NCI-H510A treated with DMSO at 0.1 percent for 48 hours (cell line): ENCODE measurements at regions not wholly inside any gene's neighbourhood (a gene's known extent, or its start where the extent isn't known, plus 50 kb on each side); places are given as distances from the start of the nearest gene placed in this dataset.
"Not testable (repeated sequence)": the region's sequence is repeated elsewhere in the genome, so short reads cannot be mapped to it uniquely, and the experiment has no call there.

ENCODE experiments used
- DNase-seq: peaks from one replicate; lab custom pipeline; 2025; lab: John Stamatoyannopoulos, UW

DNA sequence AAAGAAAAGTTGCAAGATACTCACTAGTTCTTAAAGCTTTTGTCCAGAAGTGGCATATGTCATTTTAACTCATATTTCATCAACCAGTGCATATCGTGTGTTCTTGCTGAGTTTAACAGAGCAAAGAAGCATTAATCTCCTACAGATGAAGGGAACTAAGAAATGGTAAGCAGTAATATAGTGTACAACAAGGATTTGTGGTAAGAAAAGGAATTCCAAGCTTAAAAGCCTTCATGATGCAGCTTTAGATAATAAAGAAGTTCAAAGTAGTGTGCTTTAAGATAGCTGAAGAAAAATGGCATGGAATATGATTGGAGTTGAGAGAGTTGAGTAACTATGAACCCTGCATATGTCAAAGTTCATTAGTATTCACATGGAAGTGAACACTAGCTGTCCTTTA is 649.8 kb upstream of the FSHR start:
- DNase-seq: no peak

DNA sequence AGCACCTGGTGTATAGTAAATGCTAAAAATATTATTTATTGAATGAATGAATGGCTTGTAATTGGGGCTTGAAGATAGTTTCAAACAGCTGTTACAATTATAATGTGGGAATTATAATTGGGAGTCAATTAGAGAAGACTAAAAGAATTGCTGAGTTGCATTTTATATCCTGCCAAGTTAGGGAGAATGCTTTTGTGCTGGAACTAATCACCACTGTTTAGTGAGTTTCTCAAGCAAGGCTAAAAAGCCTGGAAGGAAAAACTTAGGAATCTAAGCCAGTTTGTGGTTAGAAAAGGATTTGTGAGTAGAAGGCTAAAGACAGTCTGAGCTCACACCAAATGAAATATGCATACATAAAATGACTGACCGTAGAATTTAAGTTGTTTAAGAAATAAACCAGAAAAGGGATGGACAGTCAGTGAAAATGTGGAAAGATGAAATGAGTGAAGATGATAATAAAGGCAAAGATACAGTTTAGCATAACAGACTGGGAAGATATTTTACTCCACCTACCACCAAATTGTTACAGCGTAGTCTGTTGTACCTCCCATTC is 647.7 kb upstream of the FSHR start:
- no peak for DNase-seq

DNA sequence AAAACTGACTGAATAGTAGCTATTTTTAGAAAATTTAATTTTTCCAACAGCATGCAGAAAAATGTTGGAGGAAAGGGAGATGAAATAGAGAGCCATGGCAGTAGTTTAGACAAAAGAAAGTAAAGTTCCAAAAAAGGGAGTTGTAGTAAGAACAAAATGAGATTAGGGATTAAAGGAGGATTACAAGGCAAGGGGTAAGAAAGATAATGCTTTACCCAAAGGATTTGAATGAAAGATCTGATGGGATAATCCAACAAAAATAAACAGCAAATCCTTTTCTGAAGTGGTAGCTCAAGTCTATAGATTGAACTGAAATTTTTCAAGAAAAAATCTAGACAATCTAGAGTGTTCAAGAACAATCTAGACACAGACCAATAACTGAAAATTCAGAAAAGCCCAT is 644.3 kb upstream of the FSHR start:
- DNase-seq: no peak

DNA sequence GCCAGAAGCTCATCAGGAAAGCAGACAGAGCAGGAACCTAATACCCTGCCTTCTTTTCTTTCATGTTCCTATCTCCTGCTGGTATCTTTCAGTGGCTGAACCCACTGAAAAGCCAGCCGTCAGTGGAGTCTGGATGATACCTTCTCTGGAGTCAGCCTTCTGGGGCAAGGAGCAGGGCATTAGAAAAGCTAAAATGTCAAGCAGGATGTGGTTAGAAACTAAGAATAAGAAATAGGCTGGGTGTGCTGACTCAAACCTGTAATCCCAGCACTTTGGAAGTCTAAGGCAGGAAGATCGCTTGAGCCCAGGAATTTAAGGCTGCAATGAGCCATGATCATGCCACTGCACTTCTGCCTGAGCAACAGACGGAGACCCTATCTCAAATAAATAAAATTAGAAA is 642.0 kb upstream of the FSHR start:
- DNase-seq: no peak

DNA sequence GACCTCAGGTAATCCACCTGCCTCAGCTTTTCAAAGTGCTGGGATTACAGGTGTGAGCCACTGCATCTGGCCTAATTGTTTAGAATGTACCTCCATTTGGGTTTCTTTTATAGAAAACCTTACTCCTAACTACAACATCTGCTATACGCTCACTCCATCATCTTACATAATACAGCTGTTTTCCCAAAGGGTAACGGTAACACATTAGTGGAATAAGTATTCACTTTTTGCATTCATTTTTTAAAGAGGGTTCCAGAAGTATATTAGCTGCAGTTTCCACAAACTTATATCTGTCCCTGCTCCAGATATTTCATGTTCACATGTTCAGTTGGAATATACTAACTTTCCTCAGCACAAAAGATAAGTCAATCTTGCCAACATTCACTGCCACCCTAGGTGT is 640.1 kb upstream of the FSHR start:
- no peak for DNase-seq

DNA sequence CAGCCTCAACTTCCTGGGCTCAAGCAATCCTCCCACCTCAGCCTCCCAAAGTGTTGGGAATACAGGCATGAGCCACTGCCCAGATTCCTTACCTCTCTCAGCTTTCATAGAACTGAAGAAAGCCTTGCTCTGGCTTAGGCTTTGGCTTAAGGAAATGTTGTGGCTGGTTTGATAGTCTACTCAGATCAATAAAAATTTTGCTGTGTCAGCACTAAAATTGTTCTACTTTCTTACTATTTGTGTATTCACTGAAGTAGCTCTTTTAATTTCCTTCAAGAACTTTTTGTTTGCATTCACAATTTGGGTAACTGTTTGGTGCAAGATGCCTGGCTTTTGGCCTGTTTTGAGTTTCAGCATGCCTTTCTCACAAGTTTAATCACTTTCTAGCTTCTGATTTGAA is 634.0 kb upstream of the FSHR start:
- no peak for DNase-seq

DNA sequence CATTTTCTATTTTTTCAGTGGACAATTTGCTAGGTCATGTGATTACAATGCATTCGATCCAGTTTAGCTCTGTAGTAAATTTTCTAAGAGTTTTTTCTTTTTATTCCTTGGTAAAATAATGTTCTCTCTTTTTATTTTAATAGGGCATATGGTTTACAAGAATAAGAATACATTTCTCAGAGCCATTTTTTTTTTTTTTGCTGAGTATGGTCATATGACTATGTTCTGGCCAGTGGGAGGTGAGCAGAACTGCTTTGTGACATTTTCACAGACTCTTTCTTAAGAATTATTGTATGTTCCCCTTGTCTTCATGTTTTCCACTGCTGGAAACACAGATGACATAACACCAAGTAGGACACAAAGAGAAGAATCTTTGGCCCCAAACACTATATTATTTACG is 626.6 kb upstream of the FSHR start:
- DNase-seq: no peak

DNA sequence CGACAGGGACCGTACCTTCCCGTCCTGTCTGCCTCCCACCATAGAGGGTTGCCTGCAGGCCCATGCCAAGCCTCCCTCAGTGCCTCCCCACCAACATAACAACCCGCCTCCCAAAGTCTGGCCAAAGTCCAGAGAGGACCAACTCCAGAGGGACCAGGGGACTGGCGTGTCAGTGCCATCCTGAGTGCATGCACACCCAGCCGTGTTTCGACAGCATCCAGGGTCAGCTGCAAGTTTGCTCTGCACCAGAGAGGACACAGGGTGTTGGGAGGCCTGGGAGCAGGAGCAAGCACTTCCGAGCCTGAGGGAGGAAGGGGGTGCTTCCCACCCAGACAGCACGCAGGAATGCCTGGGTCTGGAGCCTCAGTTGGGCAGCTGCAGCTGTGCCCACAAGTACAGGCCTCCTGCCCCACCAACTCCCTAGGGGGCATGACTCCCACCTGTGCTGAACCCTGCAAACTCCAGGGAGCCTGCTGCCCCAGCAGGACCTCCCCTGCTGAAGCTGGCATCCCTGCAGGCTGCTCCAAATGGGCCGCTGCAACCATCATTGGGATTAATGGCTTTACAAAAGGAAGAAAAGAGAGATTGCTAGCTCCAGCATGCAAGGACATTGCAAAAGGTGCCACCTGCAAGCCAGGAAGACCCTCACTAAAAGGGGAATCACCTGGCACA is 618.1 kb upstream of the FSHR start:
- DNase-seq: no peak

DNA sequence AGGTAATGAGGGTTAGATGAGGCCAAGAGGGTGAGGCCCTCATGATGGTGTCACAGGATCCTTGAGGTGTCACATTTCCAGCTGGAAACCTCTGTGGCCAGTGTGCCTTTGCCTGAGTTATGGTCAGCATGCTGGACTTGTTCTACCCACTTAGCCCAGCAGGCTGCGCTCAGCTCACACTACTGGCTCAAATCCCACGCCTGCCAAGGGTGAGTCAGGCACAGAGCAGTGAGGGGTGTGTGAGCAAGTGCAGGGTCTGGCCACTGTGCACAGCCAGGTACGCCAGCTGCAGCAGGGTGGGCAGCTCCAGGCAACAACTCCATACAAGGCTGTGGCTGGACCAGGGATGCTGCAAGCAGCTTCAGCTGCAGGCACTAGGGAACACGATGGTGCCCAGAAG is 616.6 kb upstream of the FSHR start:
- no peak for DNase-seq

DNA sequence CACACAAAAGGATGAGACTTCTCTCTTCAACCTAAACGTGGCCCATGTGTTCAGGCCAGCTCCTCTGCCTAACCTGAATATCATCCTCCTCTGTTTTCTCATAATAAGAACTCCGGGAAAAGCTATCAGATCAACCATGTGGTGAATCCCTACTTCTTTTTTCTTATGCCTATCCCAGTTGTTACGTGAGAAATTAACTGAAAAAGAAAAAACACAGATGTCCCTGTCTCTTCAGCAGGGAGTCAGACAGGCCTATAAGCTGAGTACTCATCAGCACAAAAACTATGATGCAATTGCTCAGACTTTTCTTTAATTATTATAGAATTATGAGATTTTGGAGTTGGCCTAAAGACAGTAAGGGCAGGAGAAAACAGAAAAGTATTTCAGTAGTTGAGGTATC is 613.0 kb upstream of the FSHR start:
- DNase-seq: no peak

DNA sequence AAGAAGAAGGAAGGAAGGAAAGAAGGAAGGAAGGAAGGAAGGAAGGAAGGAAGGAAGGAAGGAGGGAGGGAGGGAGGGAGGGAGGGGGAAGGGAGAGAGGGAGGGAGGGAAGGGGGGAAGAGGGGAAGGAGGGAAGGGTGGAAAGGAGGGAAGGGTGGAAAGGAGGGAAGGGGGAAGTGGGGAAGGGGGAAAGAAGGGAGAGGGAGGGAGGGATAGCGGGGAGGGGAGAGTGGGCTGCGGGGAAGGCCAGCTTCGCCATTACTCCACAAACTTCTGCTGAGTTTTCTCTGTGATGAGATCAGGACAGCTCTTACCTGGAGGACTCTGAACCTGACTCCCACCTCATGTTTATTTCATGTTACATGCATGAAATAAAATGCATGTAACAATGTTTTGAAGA is 601.5 kb upstream of the FSHR start:
- no peak for DNase-seq

DNA sequence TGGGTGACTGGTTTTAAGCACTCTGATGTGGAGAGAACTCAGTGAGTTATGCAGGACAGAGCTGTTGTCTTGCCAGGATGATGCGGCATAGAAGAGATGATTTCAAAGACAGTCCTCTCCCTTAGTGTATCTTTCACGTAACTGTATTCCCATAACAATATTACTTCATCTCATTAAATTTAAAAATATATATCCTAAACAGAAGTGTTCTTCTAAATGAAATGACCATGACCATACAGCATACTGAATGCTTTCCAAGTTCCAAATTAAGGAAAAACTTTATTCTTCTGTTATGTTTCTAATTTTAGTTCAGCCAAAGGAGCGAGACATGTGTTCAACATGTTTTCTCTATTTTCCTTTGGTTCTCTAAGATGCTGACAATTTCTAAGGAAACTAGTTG is 600.1 kb upstream of the FSHR start:
- DNase-seq: no peak

DNA sequence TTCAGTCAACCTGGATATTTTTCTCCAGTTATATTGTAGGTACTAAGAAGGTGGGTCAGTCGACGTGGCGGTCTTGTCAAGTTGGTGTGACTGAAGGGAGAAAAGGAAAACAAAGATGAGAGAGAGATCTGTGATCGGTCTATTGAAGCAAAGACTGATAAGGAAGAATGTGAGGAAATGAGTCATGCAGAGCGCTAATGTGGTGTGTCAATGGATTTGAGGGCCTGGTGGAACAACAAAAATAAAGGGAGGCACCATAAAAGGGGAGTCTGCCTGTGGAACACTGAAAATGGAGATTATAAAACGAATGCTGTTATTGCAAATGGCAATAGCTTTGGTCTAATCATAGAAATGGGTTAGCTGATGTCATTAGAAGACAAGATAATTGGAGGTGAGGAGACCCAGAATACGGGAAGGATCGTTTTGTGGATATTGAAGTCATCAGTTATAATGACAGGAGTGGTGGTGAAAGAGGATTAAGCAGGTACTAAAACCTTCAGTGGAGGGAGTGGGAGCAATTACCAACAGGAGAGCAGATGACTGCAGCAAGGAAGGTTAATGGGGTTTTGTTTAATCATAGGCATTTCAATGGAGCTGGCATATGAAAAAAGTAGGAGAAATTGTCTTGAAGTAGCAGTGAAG is 599.1 kb upstream of the FSHR start:
- no peak for DNase-seq

DNA sequence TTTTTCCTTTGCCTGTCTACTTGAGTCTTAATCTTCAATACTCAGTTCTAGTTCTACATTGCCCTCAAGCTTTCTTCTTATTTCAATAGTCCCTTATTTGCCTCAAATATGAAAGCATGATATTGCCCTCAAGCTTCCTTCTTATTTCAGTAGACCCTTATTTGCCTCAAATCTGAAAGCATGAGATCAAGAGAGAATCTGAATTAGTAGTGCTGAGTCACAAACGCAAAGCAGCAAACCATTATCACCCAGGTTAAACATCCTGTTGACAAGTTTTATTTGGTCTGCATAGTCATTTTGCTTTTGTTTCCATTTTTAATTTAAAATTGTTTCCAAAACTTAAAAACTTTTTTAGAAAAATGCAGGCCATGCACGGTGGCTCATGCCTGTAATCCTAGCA is 583.3 kb upstream of the FSHR start:
- DNase-seq: no peak

DNA sequence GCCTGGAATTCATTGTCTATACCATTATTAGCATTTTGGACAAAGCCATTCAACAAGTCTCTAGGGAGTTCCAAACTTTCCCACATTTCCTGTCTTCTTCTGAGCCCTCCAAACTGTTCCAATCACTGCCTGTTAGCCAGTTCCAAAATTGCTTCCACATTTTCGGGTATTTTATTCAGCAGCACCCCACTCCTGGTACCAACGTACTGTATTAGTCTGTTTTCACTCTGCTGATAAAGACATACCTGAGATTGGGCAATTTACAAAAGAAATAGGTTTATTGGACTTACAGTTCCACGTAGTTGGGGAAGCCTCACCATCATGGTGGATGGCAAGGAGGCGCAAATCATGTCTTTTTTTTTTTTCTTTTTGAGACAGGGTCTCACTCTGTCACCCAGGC is 578.6 kb upstream of the FSHR start:
- DNase-seq: not testable (repeated sequence)

DNA sequence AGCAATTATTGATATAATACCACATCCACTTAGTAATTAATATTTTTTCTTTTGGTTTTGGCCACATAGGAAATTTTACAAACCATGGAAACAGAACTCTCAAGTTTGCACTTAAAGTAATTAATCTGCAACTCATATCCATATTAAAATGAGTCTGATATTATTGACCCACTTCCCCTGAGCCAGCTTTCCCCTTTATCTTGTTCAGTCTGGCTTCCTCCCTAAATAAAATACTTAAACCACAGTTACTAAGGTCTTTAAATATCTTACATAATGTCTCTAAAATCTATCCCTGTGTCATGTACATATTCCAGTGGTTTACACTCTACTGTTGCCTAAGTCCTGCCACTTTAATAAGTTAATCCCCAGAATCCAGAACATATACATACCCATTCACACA is 564.9 kb upstream of the FSHR start:
- no peak for DNase-seq

DNA sequence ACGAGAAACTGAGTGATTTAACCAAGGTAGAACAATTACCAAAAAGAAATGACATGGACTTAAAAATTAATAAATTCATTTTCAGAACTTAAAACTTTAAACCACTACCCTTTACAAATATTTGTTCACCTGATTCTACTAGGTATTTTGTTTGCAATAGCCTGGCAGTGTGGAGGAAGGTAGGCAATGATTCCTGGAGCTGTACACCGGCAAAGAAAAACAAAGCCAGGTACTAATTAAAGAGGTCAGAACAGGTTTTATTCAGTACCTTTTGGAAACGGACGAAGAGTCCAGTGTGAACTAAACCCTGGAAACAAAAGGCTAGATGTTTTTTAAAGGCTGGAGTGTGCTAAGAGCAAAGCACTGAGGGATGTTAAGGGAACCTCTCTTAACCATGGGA is 561.3 kb upstream of the FSHR start:
- no peak for DNase-seq

DNA sequence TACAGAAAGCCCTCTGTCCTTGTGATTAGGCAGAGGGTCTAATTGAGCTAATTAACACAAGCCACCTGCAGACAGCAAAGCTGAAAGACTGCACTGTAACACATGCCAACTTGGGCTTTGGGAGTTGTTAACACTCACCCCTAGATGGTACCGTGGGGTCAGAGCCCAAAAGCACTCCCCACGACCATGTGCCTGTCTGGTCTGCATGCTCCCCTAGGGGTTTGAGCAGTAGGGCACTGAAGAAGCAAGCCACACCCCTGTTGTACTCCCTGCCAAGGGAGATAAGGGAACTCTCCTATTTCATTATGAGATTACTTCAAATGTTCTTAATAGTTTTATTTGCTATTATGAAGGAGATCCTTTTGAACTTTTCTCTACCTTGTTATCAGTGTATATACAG is 560.1 kb upstream of the FSHR start:
- DNase-seq: no peak

DNA sequence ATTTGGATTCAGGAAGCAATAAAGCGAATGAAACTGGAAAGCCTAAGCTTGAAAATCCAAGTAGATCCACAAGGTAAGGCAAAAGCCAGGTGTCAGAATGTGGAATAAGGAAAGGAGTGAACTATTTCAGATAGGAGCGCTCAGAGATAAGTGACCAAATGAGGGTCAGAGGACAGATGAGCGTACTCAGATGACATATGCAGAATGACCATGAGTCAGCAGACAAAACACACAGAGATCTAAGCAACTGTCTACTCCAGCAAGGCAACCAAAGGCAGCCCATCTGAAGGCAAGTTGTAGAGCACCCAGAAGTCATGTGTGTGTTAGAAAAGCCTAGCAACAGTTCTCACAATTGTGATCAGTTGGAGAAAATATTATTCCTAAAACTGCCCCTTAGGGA is 548.4 kb upstream of the FSHR start:
- DNase-seq: no peak

DNA sequence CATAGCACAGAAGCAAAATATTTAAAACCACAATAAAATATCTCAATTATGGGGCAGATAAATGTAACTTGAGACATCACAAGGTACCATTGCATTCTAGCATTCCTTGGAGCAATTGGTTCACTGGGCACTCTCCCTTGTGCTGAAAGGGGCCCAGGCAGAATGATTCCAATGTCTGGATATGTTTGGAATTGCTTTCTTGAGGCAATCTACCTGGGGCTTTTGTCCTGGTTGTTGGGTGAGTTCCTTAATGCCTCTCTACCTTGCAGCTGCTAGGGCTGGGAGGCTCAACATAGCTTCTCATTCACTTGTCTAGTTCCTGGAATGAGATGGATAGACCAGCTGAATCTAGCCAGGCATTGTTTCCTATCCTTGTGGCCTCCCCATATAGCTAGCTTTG is 539.6 kb upstream of the FSHR start:
- no peak for DNase-seq

DNA sequence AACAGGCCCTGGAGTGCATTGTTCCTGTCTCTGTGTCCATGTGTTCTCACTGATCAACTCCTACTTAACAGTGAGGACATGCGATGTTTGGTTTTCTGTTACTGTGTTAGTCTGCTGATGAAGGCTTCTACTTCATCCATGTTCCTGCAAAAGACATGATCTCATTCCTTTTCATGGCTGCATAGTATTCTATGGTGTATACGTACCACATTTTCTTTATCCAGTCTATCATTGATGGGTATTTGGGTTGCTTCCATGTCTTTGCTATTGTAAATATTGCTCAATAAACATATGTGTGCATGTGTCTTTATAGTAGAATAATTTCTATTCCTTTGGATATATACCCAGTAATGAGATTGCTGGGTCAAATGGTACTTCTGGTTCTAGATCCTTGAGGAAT is 537.7 kb upstream of the FSHR start:
- not testable (repeated sequence) for DNase-seq

DNA sequence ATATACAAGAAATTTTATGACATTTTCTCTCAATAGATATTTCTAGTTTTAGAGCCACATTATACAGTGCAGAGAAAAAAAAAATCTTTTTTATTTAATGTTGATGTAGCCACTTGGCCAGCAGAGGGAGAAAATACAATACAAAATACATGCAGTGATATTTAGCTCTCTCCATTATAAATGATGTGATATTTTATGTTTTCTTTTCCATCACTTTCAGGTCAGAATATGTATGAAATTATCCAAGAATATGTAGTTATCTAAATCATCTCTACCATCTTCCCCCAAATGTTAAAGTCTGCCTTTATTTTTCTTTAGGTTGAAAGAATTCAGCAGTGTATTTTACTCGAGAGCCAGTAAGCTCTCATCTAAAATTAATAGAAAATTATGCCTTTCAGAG is 533.6 kb upstream of the FSHR start:
- DNase-seq: peak; percentile 18

DNA sequence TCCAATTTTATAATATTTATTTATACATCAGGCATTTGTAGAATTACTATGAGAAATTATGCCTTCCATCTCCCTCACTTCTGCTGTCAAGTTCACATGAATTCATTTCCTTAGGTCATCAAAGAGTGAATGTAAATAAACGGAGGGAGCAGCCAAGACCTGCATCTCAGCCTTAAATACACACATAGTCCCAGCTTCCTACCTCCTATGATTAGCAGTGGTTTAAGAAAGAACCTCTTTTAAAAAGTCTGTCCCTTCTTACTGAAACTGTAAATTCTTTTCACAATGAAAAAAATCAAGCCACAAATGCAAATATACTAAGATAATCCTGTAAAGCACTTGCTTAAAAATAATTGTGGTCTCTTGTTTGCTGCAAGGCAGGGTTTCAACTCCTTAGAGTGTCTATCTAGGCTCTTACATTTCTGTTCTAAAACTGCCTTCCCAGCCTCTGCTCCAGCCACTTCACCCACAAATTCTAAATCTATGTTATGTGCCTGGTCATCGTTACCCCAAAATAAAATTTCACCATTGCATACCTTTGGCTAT is 532.7 kb upstream of the FSHR start:
- peak; percentile 5 for DNase-seq

DNA sequence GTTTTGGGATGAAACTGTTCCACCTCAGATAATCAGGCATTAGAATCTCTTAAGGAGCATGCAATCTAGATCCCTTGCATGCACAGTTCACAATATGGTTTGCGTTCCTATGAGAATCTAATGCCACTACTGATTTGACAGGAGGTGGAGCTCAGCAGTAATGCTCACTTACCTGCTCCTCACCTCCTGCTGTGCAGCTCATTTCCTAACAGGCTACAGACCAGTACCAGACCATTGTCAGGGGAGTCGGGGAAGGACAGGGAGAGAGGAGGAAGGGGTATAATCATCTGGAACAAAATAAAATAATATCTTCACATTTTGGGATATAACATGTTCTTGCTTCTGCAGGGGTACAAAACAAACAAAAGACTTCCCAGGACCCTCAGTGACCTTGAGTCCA is 532.0 kb upstream of the FSHR start:
- DNase-seq: no peak
